K562 (cell line): ENCODE measurements at regions not wholly inside any gene's neighbourhood (a gene's known extent, or its start where the extent isn't known, plus 50 kb on each side); places are given as distances from the start of the nearest gene placed in this dataset.

Experiments
- ATAC-seq: fragments of 200-7000 bp; cut with Tn5 transposase; 3 replicates; pipeline ENCODE4 v1.9.1; 2020; ENCODE audit warnings: moderate library complexity
- BruUV-seq: library from RNA; stranded (reverse); fragments of 400-500 nt; replicated peaks from 2 replicates; lab custom pipeline; 2021; lab: Mats Ljungman, UMichigan
- CTCF ChIA-PET: fragments of 300-600 bp; formaldehyde crosslinking; extraction: SDS; loops from one replicate; lab custom pipeline; 2021; ENCODE audit warnings: low intra/inter-chr PET ratio; lab: Yijun Ruan, JAX
- POLR2A ChIA-PET: fragments of 300-600, 350-650 bp; sonication (Branson Sonifier 250); formaldehyde crosslinking; extraction: SDS; loops from one replicate; lab custom pipeline; 2021; ENCODE audit warnings: antibody characterized with exemption, inconsistent platforms; lab: Yijun Ruan, JAX
- DNase-seq, 4 experiments: peaks; one replicate each; pipeline versions ENCODE4 v3.0.0 to v3.0.0-alpha.2; 2011 to 2018; ENCODE audit warnings: low spot score in 3 of 4, mixed read lengths in 3 of 4; ENCODE audit errors: extremely low read depth in 1 of 4
- FAIRE-seq: peaks from 2 replicates; lab custom pipeline; 2011; peaks lifted over from hg19 to GRCh38; lab: Jason Lieb, UNC
- H2AFZ ChIP-seq: 2 replicates; pipeline ENCODE4 v1.6.0; 2011; ENCODE audit warnings: low read depth, low read length, control low read depth, inconsistent platforms
- H3K27ac ChIP-seq: fragments of 200-600 bp; 3 replicates; pipeline ENCODE4 v1.8.0; 2011; ENCODE audit warnings: low read depth, mild to moderate bottlenecking, control low read depth, inconsistent platforms, low read length, moderate library complexity, mixed read lengths; ENCODE audit errors: extremely low read depth
- H3K27me3 ChIP-seq, 2 experiments: fragments of 300-600 bp in 1 of 2; 2 replicates in 1 of 2; 3 replicates in 1 of 2; pipeline versions ENCODE4 v1.6.0 to v1.8.0; 2011; ENCODE audit warnings: inconsistent platforms in 2 of 2, low read length in 2 of 2, mild to moderate bottlenecking in 1 of 2, mixed read lengths in 1 of 2, moderate library complexity in 1 of 2; ENCODE audit not compliant: control insufficient read depth in 2 of 2, insufficient read depth in 2 of 2
- H3K36me3 ChIP-seq: fragments of 300-600 bp; 3 replicates; pipeline ENCODE4 v1.8.0; 2011; ENCODE audit warnings: mild to moderate bottlenecking, low read length, inconsistent platforms; ENCODE audit not compliant: control insufficient read depth, insufficient read depth
- H3K4me1 ChIP-seq, 2 experiments: fragments of 200-600 bp in 1 of 2; replicated peaks in 1 of 2; 2 replicates in 1 of 2; 3 replicates in 1 of 2; pipeline versions ENCODE4 v1.5.1 to v1.8.0; 2011; ENCODE audit warnings: inconsistent platforms in 2 of 2, low read length in 2 of 2, mild to moderate bottlenecking in 1 of 2, mixed read lengths in 1 of 2, moderate library complexity in 1 of 2; ENCODE audit not compliant: control insufficient read depth in 2 of 2, insufficient read depth in 2 of 2
- H3K4me2 ChIP-seq: 2 replicates; pipeline ENCODE4 v1.6.1; 2011; ENCODE audit warnings: low read length, control low read depth, inconsistent platforms, mixed read lengths; ENCODE audit not compliant: insufficient read depth
- H3K4me3 ChIP-seq: fragments of 200-600 bp; sonication (generic), shearing (Covaris generic); 2 replicates; pipeline ENCODE4 v1.5.1; 2016; ENCODE audit warnings: control low read depth, inconsistent platforms
- H3K79me2 ChIP-seq: fragments of 200-600 bp; 3 replicates; pipeline ENCODE4 v1.8.0; 2011; ENCODE audit warnings: low read length, inconsistent platforms; ENCODE audit not compliant: control insufficient read depth, insufficient read depth
- H3K9ac ChIP-seq, 2 experiments: 2 replicates each; pipeline versions ENCODE4 v1.6.0 to v1.6.1; 2011; ENCODE audit warnings: low read depth in 2 of 2, low read length in 2 of 2, control low read depth in 1 of 2, inconsistent platforms in 1 of 2, mild to moderate bottlenecking in 1 of 2, mixed read lengths in 1 of 2; ENCODE audit not compliant: insufficient read depth in 1 of 2
- H3K9me1 ChIP-seq: one replicate; pipeline ENCODE4 v1.6.0; 2011; ENCODE audit warnings: inconsistent platforms, mild to moderate bottlenecking, low read length, moderate library complexity; ENCODE audit not compliant: control insufficient read depth, insufficient read depth
- H3K9me3 ChIP-seq: replicated peaks from 2 replicates; pipeline ENCODE4 v1.5.1; 2011; ENCODE audit warnings: low read depth, low read length, inconsistent platforms; ENCODE audit not compliant: control insufficient read depth, insufficient read depth
- H4K20me1 ChIP-seq: replicated peaks from 2 replicates; pipeline ENCODE4 v1.6.1; 2011; ENCODE audit warnings: low read length, inconsistent platforms, mixed read lengths; ENCODE audit not compliant: control insufficient read depth, insufficient read depth
- BMI1 ChIP-seq: fragments of 150-350 bp; IDR thresholded peaks from 2 replicates; pipeline ENCODE4 v1.6.1; 2014; ENCODE audit warnings: low read length
- FOXK1 ChIP-seq: sonication (generic); formaldehyde crosslinking; IDR thresholded peaks from 2 replicates; pipeline ENCODE4 v1.8.0; 2022; ENCODE audit warnings: missing genetic modification reagents, mild to moderate bottlenecking, borderline replicate concordance
- MAFG ChIP-seq: fragments of 450-650 bp; conservative IDR thresholded peaks from 2 replicates; pipeline ENCODE4 v1.6.1; 2016; ENCODE audit warnings: missing genetic modification characterization, missing compliant biosample characterization
- NR2F6 ChIP-seq: fragments of 450-650 bp; formaldehyde crosslinking; IDR thresholded peaks from 2 replicates; pipeline ENCODE4 v1.4.0; 2020; ENCODE audit warnings: mild to moderate bottlenecking
- PCBP1 ChIP-seq: fragments of 200-400 bp; formaldehyde crosslinking; IDR thresholded peaks from 2 replicates; pipeline ENCODE4 v1.6.1; 2018; ENCODE audit warnings: mild to moderate bottlenecking, low read depth, low read length; ENCODE audit not compliant: poor library complexity, severe bottlenecking
- RBM34 ChIP-seq: fragments of 200-400 bp; formaldehyde crosslinking; IDR thresholded peaks from 2 replicates; pipeline ENCODE4 v1.6.1; 2018; ENCODE audit warnings: low read length, borderline replicate concordance; ENCODE audit not compliant: insufficient read depth
- SMC3 ChIP-seq: conservative IDR thresholded peaks from 2 replicates; pipeline ENCODE4 v1.6.1; 2011; ENCODE audit warnings: low read depth, low read length, improper control_type of control experiment; ENCODE audit not compliant: insufficient read depth
- SRSF1 ChIP-seq: fragments of 200-400 bp; formaldehyde crosslinking; IDR thresholded peaks from 2 replicates; pipeline ENCODE4 v1.6.1; 2017; ENCODE audit warnings: mild to moderate bottlenecking, low read depth, low read length, moderate library complexity
- TFAM ChIP-seq: fragments of 250-450 bp; sonication (Bioruptor Pico); conservative IDR thresholded peaks from 2 replicates; pipeline ENCODE4 v1.5.0; 2021; ENCODE audit warnings: mild to moderate bottlenecking, moderate library complexity
- ZNF717 ChIP-seq: fragments of 250-450 bp; sonication (Bioruptor Pico); IDR thresholded peaks from 2 replicates; pipeline ENCODE4 v1.5.0; 2021
- ZNF830 ChIP-seq: fragments of 250-450 bp; sonication (Bioruptor Pico); IDR thresholded peaks from 2 replicates; pipeline ENCODE4 v1.5.0; 2021; ENCODE audit warnings: mild to moderate bottlenecking
- WGBS: fragments of 100-300 bp; shearing (Covaris generic); methylation state at CpG from one replicate; pipeline ENCODE4 v1.1.6; 2016; ENCODE audit warnings: low coverage, mixed read lengths; ENCODE audit not compliant: insufficient coverage; ENCODE audit errors: missing lambda C conversion rate; 5-methylcytosine and 5-hydroxymethylcytosine counted together
- in situ Hi-C: fragments of 300-500 bp; cut with MboI; formaldehyde crosslinking; loops from 4 replicates; pipeline ENCODE4 v1.15.0; 2018; ENCODE audit warnings: inconsistent platforms, mixed read lengths
- intact Hi-C: fragments of 100-400 bp; cut with micrococcal nuclease; formaldehyde crosslinking; loops from 2 replicates; pipeline ENCODE4 v1.14.2; 2022

- WGBS: 0% methylated on average over 1 of the region's 1 CpG
- no peaks in the 10 kb centered on the region for H3K36me3 ChIP-seq
- no peaks in the 10 kb centered on the region for H3K79me2 ChIP-seq
- no peak overlapping the region for H3K9ac ChIP-seq
- no peak overlapping the region for H3K4me3 ChIP-seq
- H3K9me3 ChIP-seq: no peaks in the 10 kb centered on the region
- ChIA-PET CTCF (no interaction called here), POLR2A (no interaction called here)
- ATAC-seq (no peak), DNase-seq (no peak), FAIRE-seq (no peak)
- H3K4me2 ChIP-seq: no peak overlapping the region
- H2AFZ ChIP-seq: no peak overlapping the region
- in situ Hi-C loops (no loop called here), intact Hi-C loops (no loop called here)
- no peaks in the 10 kb centered on the region for H3K27me3 ChIP-seq
- no peaks in the 10 kb centered on the region for H4K20me1 ChIP-seq
- H3K9me1 ChIP-seq: no peaks in the 10 kb centered on the region
- H3K27ac ChIP-seq: no peak overlapping the region
- TF ChIP-seq NR2F6 (CRISPR knock-in tag): no peak
- no peak for TF ChIP-seq SMC3
- TF ChIP-seq ZNF830: no peak
- TF ChIP-seq FOXK1 (CRISPR knock-in tag): no peak
- no peak for TF ChIP-seq RBM34
- no peak for TF ChIP-seq MAFG (tag)
- no peak for TF ChIP-seq SRSF1
- no peak for TF ChIP-seq BMI1
- no peak for TF ChIP-seq PCBP1
- TF ChIP-seq TFAM (CRISPR knock-in tag): no peak
- TF ChIP-seq ZNF717: no peak
- no peaks in the 10 kb centered on the region for H3K4me1 ChIP-seq
- BruUV-seq: no TSS peak
Observed at GRCh38 chr12:84336231-84336630, 576.4 kb downstream of the SLC6A15 start.
